ENCODE measurements at regions not wholly inside any gene's neighbourhood (a gene's known extent, or its start where the extent isn't known, plus 50 kb on each side); places are given as distances from the start of the nearest gene placed in this dataset.

GRCh38 chr14:53622447-53622846 is 334.2 kb downstream of the BMP4 start:
- TF ChIP-seq, protein P1, sequence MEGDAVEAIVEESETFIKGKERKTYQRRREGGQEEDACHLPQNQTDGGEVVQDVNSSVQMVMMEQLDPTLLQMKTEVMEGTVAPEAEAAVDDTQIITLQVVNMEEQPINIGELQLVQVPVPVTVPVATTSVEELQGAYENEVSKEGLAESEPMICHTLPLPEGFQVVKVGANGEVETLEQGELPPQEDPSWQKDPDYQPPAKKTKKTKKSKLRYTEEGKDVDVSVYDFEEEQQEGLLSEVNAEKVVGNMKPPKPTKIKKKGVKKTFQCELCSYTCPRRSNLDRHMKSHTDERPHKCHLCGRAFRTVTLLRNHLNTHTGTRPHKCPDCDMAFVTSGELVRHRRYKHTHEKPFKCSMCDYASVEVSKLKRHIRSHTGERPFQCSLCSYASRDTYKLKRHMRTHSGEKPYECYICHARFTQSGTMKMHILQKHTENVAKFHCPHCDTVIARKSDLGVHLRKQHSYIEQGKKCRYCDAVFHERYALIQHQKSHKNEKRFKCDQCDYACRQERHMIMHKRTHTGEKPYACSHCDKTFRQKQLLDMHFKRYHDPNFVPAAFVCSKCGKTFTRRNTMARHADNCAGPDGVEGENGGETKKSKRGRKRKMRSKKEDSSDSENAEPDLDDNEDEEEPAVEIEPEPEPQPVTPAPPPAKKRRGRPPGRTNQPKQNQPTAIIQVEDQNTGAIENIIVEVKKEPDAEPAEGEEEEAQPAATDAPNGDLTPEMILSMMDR (conservative IDR thresholded peaks at IDR 0.05): no peak
- TF ChIP-seq EZH2 (IDR thresholded peaks at IDR 0.05; ENCODE audit: low read depth): no peak
